D721Med (cell line): ENCODE measurements at regions not wholly inside any gene's neighbourhood (a gene's known extent, or its start where the extent isn't known, plus 50 kb on each side); places are given as distances from the start of the nearest gene placed in this dataset.
"Not testable (repeated sequence)": the region's sequence is repeated elsewhere in the genome, so short reads cannot be mapped to it uniquely, and the experiment has no call there.

Source experiments
- DNase-seq: peaks from one replicate; pipeline ENCODE4 v3.0.0; 2011; ENCODE audit warnings: low spot score; ENCODE audit not compliant: insufficient read length
- FAIRE-seq: peaks from 2 replicates; lab custom pipeline; 2011; peaks lifted over from hg19 to GRCh38; lab: Jason Lieb, UNC
- CTCF ChIP-seq: IDR thresholded peaks from 2 replicates; pipeline ENCODE4 v1.5.1; 2012; ENCODE audit warnings: mild to moderate bottlenecking, control low read depth; ENCODE audit not compliant: insufficient read depth; ENCODE audit errors: missing control alignments

DNA sequence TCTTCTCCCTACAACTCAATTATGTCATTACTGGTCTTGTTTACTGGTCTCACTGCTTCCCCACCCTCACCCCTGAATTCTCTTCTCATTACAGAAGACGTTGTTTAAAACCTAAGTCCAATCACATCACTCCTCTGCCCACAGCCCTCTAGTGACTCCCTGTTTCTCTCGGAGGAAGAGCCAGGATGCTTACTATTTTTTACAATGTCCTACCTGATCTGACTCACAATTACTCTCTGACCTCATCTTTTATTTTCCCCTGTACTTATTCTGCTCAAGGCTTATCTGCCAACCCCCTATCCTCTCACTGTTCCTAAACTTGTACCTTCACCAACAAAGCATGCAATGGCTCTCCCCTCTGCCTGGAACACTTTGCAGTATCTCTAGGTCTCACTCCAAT lies 400.4 kb upstream of the PTCHD4 start:
- no peak for DNase-seq
- TF ChIP-seq CTCF = no peak
- no peak for FAIRE-seq

DNA sequence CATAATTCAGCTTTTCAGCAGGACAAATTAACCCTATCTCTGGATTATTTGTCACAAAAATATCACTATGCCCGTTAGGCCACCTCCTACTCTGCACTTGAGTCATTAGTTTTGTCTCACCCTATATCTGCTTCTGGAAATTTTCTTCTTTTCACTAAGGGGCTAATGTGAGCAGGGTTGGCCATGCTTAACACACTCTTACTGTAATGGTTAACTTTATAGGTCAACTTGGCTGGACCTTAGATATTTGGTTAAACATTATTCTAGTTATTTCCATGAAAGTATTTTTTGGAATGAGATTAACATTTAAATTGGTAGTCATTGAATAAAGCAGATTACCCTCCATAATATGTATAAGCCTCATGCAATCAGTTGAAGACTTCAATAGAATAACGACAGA lies 394.6 kb upstream of the PTCHD4 start:
- FAIRE-seq = no peak
- DNase-seq = no peak
- TF ChIP-seq CTCF = no peak

GRCh38 chr6:48493432-48493831 lies 382.4 kb upstream of the PTCHD4 start:
- not testable (repeated sequence) for DNase-seq, FAIRE-seq

- FAIRE-seq (peak; percentile 94), DNase-seq (no peak)
- TF ChIP-seq CTCF = peak; percentile 46
Observed at GRCh38 chr6:48490658-48491057, 379.7 kb upstream of the PTCHD4 start.

DNA sequence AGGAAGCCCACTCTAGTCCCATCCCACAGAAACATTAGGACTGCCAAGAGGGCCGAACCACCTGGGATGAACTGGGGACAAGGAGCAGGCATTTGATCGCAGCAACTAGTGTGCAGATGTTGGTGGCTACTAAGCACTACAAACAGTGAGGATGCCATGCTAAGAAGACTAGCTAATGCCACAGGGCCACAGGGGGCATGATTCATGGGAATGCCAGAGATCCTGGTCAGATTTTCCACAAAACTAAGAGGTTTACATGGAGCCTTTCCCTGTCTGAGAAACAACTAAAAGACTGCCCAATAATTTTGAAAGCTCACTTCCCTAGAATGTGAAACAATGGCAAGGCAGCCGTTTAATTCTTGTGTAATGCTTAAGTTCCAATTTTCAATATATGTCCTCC lies 375.9 kb upstream of the PTCHD4 start:
- TF ChIP-seq CTCF = no peak
- DNase-seq (no peak), FAIRE-seq (no peak)

DNA sequence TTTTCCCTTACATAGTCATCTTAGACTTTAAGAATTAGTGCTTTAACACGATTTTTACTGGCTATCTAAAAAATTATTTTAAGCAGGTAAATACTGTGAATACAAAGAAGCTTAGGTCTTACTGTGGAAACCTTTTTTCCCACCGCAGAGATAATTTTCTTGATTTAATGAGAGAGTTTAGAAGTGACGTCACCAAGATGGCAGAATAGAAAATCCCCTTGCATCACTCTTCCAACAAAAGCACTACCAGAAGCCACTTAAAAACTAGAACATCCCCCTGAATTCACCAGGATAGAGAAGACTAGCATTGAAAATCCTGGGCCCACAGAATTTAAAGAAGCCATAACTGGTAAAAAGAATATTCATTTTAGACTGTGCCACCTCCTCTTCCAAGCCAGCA lies 375.4 kb upstream of the PTCHD4 start:
- TF ChIP-seq CTCF = no peak
- DNase-seq = no peak
- FAIRE-seq = no peak

DNA sequence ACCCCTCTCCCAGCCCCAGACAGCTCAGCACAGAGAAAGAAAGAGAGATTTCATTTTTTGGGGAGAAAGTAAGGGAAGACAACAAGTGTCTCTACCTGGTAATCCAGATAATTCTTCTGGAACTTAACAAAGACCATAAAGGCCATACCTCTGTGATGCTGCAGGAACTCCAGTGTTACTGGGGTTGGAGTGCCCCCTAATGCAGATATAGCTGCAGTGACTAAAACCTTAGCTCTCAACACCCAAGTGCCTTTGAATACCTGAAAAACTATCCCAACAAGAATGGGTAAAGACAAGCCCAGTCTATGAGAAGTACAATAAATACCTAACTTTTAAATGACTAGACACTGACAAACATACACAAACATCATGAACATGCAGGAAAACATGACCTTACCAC lies 365.3 kb upstream of the PTCHD4 start:
- peak; percentile 10 for TF ChIP-seq CTCF
- DNase-seq (no peak), FAIRE-seq (no peak)

- FAIRE-seq (no peak), DNase-seq (no peak)
- no peak for TF ChIP-seq CTCF
Observed at GRCh38 chr6:48475275-48475674, 364.3 kb upstream of the PTCHD4 start.
